HEK293 (cell line): ENCODE measurements at regions not wholly inside any gene's neighbourhood (a gene's known extent, or its start where the extent isn't known, plus 50 kb on each side); places are given as distances from the start of the nearest gene placed in this dataset.

Experiments used
- SP3 ChIP-seq: fragments of 450-650 bp; formaldehyde crosslinking; IDR thresholded peaks from 2 replicates; pipeline ENCODE4 v1.5.1; 2016; ENCODE audit warnings: missing biosample characterization, missing genetic modification characterization
- WT1 ChIP-seq: fragments of 450-650 bp; formaldehyde crosslinking; IDR thresholded peaks from 2 replicates; pipeline ENCODE4 v1.5.1; 2016; ENCODE audit warnings: missing biosample characterization, missing genetic modification characterization
- ZNF670 ChIP-seq: fragments of 450-650 bp; formaldehyde crosslinking; IDR thresholded peaks from 2 replicates; pipeline ENCODE4 v1.5.1; 2016; ENCODE audit warnings: missing biosample characterization, missing genetic modification characterization, low read depth
- TF ChIP-seq, protein P1 (sequence below): fragments of 450-650 bp; formaldehyde crosslinking; IDR thresholded peaks from 2 replicates; pipeline ENCODE4 v1.5.1; 2016; ENCODE audit warnings: missing biosample characterization, missing genetic modification characterization, low read depth
- TF ChIP-seq, protein P2 (sequence below): fragments of 450-650 bp; formaldehyde crosslinking; conservative IDR thresholded peaks from 2 replicates; pipeline ENCODE4 v1.5.1; 2016; ENCODE audit warnings: low read depth, missing biosample characterization, missing genetic modification characterization

DNA sequence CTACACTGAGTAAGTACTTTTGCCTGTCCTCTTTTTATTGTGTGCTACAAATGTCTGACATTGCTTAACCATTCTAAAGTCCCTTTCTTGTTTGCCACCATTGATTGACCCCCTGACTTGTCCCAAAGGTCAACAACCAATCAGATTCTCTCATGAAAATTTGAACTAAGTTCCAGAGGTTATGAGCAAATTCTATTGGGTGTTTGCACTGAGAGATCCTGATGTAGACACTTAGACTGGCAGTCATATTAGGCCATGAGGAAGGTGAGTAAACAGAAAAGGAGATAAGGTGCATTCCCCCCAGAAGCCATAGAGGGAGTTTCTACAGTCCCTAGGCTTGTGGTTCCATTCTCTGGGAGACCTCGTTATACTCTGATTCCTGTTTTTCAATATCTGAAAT is 101.3 kb upstream of the E2F8 start:
- no peak for TF ChIP-seq ZNF670
- no peak for TF ChIP-seq WT1 (tag by site-specific recombination)
- TF ChIP-seq, protein P1, sequence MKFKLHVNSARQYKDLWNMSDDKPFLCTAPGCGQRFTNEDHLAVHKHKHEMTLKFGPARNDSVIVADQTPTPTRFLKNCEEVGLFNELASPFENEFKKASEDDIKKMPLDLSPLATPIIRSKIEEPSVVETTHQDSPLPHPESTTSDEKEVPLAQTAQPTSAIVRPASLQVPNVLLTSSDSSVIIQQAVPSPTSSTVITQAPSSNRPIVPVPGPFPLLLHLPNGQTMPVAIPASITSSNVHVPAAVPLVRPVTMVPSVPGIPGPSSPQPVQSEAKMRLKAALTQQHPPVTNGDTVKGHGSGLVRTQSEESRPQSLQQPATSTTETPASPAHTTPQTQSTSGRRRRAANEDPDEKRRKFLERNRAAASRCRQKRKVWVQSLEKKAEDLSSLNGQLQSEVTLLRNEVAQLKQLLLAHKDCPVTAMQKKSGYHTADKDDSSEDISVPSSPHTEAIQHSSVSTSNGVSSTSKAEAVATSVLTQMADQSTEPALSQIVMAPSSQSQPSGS (tag by site-specific recombination): no peak
- TF ChIP-seq, protein P2, sequence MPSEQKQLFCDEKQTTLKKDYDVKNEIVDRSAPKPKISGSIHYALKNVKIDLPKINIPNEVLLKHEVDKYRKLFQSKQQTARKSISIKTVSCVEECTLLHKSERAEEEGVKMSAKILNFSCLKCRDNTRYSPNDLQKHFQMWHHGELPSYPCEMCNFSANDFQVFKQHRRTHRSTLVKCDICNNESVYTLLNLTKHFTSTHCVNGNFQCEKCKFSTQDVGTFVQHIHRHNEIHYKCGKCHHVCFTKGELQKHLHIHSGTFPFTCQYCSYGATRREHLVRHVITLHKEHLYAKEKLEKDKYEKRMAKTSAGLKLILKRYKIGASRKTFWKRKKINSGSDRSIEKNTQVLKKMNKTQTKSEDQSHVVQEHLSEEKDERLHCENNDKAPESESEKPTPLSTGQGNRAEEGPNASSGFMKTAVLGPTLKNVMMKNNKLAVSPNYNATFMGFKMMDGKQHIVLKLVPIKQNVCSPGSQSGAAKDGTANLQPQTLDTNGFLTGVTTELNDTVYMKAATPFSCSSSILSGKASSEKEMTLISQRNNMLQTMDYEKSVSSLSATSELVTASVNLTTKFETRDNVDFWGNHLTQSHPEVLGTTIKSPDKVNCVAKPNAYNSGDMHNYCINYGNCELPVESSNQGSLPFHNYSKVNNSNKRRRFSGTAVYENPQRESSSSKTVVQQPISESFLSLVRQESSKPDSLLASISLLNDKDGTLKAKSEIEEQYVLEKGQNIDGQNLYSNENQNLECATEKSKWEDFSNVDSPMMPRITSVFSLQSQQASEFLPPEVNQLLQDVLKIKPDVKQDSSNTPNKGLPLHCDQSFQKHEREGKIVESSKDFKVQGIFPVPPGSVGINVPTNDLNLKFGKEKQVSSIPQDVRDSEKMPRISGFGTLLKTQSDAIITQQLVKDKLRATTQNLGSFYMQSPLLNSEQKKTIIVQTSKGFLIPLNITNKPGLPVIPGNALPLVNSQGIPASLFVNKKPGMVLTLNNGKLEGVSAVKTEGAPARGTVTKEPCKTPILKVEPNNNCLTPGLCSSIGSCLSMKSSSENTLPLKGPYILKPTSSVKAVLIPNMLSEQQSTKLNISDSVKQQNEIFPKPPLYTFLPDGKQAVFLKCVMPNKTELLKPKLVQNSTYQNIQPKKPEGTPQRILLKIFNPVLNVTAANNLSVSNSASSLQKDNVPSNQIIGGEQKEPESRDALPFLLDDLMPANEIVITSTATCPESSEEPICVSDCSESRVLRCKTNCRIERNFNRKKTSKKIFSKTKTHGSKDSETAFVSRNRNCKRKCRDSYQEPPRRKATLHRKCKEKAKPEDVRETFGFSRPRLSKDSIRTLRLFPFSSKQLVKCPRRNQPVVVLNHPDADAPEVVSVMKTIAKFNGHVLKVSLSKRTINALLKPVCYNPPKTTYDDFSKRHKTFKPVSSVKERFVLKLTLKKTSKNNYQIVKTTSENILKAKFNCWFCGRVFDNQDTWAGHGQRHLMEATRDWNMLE: no peak
- TF ChIP-seq SP3: no peak
